A549 (cell line): ENCODE measurements at regions not wholly inside any gene's neighbourhood (a gene's known extent, or its start where the extent isn't known, plus 50 kb on each side); places are given as distances from the start of the nearest gene placed in this dataset.

ENCODE experiments used
- PHF8 ChIP-seq: fragments of 200-600 bp; sonication (generic); IDR thresholded peaks from 2 replicates; pipeline ENCODE4 v1.6.1; 2016; ENCODE audit warnings: low read depth, mild to moderate bottlenecking, antibody characterized with exemption, moderate library complexity, borderline replicate concordance
- POLR2A ChIP-seq: IDR thresholded peaks from 2 replicates; pipeline ENCODE4 v1.6.1; 2012; ENCODE audit warnings: mild to moderate bottlenecking, low read length
- RCOR1 ChIP-seq: fragments of 150-350 bp; IDR thresholded peaks from 2 replicates; pipeline ENCODE4 v1.6.1; 2014; ENCODE audit warnings: antibody characterized with exemption, low read length, low read depth
- ZSCAN20 ChIP-seq: fragments of 250-450 bp; sonication (Bioruptor Pico); IDR thresholded peaks from 2 replicates; pipeline ENCODE4 v1.8.0; 2022; ENCODE audit warnings: mild to moderate bottlenecking, moderate library complexity
- TF ChIP-seq, protein P1 (sequence below): fragments of 450-650 bp; IDR thresholded peaks from 2 replicates; pipeline ENCODE4 v1.6.1; 2014; ENCODE audit warnings: antibody characterized with exemption
- TF ChIP-seq, protein P2 (sequence below): IDR thresholded peaks from 2 replicates; pipeline ENCODE4 v1.6.1; 2012
- TF ChIP-seq, protein P3 (sequence below): fragments of 200-600 bp; sonication (generic); IDR thresholded peaks from 2 replicates; pipeline ENCODE4 v1.6.1; 2016; ENCODE audit warnings: antibody characterized with exemption, mild to moderate bottlenecking, moderate library complexity
- TF ChIP-seq, protein P4 (sequence below): fragments of >200 bp; sonication (Bioruptor Twin); formaldehyde crosslinking; IDR thresholded peaks from 3 replicates; pipeline ENCODE4 v1.5.1; 2016

GRCh38 chr11:121692236-121692635 is 239.5 kb upstream of the SORL1-AS1 start:
- TF ChIP-seq, protein P1, sequence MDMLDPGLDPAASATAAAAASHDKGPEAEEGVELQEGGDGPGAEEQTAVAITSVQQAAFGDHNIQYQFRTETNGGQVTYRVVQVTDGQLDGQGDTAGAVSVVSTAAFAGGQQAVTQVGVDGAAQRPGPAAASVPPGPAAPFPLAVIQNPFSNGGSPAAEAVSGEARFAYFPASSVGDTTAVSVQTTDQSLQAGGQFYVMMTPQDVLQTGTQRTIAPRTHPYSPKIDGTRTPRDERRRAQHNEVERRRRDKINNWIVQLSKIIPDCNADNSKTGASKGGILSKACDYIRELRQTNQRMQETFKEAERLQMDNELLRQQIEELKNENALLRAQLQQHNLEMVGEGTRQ, result no peak
- TF ChIP-seq POLR2A (no peak), RCOR1 (no peak), PHF8 (no peak), ZSCAN20 (CRISPR knock-in tag) (no peak)
- TF ChIP-seq, protein P2, sequence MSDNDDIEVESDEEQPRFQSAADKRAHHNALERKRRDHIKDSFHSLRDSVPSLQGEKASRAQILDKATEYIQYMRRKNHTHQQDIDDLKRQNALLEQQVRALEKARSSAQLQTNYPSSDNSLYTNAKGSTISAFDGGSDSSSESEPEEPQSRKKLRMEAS, result no peak
- TF ChIP-seq, protein P3, sequence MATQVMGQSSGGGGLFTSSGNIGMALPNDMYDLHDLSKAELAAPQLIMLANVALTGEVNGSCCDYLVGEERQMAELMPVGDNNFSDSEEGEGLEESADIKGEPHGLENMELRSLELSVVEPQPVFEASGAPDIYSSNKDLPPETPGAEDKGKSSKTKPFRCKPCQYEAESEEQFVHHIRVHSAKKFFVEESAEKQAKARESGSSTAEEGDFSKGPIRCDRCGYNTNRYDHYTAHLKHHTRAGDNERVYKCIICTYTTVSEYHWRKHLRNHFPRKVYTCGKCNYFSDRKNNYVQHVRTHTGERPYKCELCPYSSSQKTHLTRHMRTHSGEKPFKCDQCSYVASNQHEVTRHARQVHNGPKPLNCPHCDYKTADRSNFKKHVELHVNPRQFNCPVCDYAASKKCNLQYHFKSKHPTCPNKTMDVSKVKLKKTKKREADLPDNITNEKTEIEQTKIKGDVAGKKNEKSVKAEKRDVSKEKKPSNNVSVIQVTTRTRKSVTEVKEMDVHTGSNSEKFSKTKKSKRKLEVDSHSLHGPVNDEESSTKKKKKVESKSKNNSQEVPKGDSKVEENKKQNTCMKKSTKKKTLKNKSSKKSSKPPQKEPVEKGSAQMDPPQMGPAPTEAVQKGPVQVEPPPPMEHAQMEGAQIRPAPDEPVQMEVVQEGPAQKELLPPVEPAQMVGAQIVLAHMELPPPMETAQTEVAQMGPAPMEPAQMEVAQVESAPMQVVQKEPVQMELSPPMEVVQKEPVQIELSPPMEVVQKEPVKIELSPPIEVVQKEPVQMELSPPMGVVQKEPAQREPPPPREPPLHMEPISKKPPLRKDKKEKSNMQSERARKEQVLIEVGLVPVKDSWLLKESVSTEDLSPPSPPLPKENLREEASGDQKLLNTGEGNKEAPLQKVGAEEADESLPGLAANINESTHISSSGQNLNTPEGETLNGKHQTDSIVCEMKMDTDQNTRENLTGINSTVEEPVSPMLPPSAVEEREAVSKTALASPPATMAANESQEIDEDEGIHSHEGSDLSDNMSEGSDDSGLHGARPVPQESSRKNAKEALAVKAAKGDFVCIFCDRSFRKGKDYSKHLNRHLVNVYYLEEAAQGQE, result no peak
- TF ChIP-seq, protein P4, sequence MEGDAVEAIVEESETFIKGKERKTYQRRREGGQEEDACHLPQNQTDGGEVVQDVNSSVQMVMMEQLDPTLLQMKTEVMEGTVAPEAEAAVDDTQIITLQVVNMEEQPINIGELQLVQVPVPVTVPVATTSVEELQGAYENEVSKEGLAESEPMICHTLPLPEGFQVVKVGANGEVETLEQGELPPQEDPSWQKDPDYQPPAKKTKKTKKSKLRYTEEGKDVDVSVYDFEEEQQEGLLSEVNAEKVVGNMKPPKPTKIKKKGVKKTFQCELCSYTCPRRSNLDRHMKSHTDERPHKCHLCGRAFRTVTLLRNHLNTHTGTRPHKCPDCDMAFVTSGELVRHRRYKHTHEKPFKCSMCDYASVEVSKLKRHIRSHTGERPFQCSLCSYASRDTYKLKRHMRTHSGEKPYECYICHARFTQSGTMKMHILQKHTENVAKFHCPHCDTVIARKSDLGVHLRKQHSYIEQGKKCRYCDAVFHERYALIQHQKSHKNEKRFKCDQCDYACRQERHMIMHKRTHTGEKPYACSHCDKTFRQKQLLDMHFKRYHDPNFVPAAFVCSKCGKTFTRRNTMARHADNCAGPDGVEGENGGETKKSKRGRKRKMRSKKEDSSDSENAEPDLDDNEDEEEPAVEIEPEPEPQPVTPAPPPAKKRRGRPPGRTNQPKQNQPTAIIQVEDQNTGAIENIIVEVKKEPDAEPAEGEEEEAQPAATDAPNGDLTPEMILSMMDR, result no peak
